H1 (cell line): ENCODE measurements at regions not wholly inside any gene's neighbourhood (a gene's known extent, or its start where the extent isn't known, plus 50 kb on each side); places are given as distances from the start of the nearest gene placed in this dataset.

Experiments used
- CTCF ChIA-PET: fragments of 300-600 bp; sonication (Branson Sonifier 250); formaldehyde crosslinking; loops from one replicate; lab custom pipeline; 2021; ENCODE audit not compliant: partially characterized antibody; lab: Charles Lee
- POLR2A ChIA-PET: fragments of 300-600 bp; sonication (Branson Sonifier 250); formaldehyde crosslinking; loops from one replicate; lab custom pipeline; 2021; ENCODE audit warnings: inconsistent platforms; ENCODE audit not compliant: partially characterized antibody; lab: Charles Lee
- DNase-seq, 2 experiments: peaks; one replicate each; pipeline versions ENCODE4 v3.0.0 to v3.0.0-alpha.2; 2010 to 2022; ENCODE audit warnings: low spot score in 2 of 2, low read depth in 1 of 2, mixed read lengths in 1 of 2
- FAIRE-seq: peaks from 2 replicates; lab custom pipeline; 2011; peaks lifted over from hg19 to GRCh38; lab: Jason Lieb, UNC
- H2AFZ ChIP-seq: 2 replicates; pipeline ENCODE4 v1.8.1; 2012; ENCODE audit warnings: low read length, inconsistent platforms
- H2AK5ac ChIP-seq: 2 replicates; pipeline ENCODE4 v1.6.1; 2013; ENCODE audit warnings: low read depth, low read length
- H2BK120ac ChIP-seq: replicated peaks from 2 replicates; pipeline ENCODE3; 2013; ENCODE audit warnings: low read depth, low read length, inconsistent platforms
- H2BK12ac ChIP-seq: 2 replicates; pipeline ENCODE4 v1.6.1; 2013; ENCODE audit warnings: low read depth, low read length
- H2BK15ac ChIP-seq: 2 replicates; pipeline ENCODE4 v1.6.1; 2013; ENCODE audit warnings: low read length
- H2BK20ac ChIP-seq: 2 replicates; pipeline ENCODE4 v1.6.1; 2013; ENCODE audit warnings: low read length
- H2BK5ac ChIP-seq: 2 replicates; pipeline ENCODE4 v1.6.1; 2013; ENCODE audit warnings: low read depth, low read length
- H3K14ac ChIP-seq: 2 replicates; pipeline ENCODE4 v1.6.1; 2013; ENCODE audit warnings: inconsistent platforms; ENCODE audit not compliant: insufficient read length
- H3K18ac ChIP-seq: 2 replicates; pipeline ENCODE4 v1.6.1; 2013; ENCODE audit warnings: low read length; ENCODE audit errors: extremely low read depth
- H3K23ac ChIP-seq: 2 replicates; pipeline ENCODE4 v1.6.1; 2013; ENCODE audit warnings: inconsistent platforms; ENCODE audit not compliant: insufficient read length
- H3K23me2 ChIP-seq: 2 replicates; pipeline ENCODE4 v1.6.1; 2013; ENCODE audit warnings: low read depth, low read length
- H3K27ac ChIP-seq: 2 replicates; pipeline ENCODE4 v1.6.1; 2011; ENCODE audit warnings: low read depth, low read length, inconsistent platforms
- H3K27me3 ChIP-seq, 4 experiments: replicated peaks in 1 of 4; 1 replicate in 1 of 4; 2 replicates in 3 of 4; pipeline versions ENCODE4 v1.6.1 to v1.8.1; 2011 to 2013; ENCODE audit warnings: low read length in 3 of 4, mild to moderate bottlenecking in 3 of 4, inconsistent platforms in 2 of 4, mixed read lengths in 2 of 4, moderate library complexity in 1 of 4; ENCODE audit not compliant: control insufficient read depth in 3 of 4, insufficient read depth in 3 of 4; ENCODE audit errors: extremely low read depth in 1 of 4
- H3K36me3 ChIP-seq, 4 experiments: 2 replicates each; pipeline versions ENCODE4 v1.6.1 to v1.8.1; 2011 to 2013; ENCODE audit warnings: mild to moderate bottlenecking in 4 of 4, low read length in 3 of 4, moderate library complexity in 2 of 4, control low read depth in 1 of 4, inconsistent platforms in 1 of 4; ENCODE audit not compliant: insufficient read depth in 4 of 4, control insufficient read depth in 2 of 4
- H3K4ac ChIP-seq: replicated peaks from 2 replicates; pipeline ENCODE3; 2013; ENCODE audit warnings: low read length, low read depth, mixed read lengths, inconsistent platforms; ENCODE audit not compliant: insufficient read length
- H3K4me1 ChIP-seq, 4 experiments: replicated peaks in 1 of 4; 1 replicate in 1 of 4; 2 replicates in 3 of 4; pipeline versions ENCODE4 v1.6.1 to v1.8.1; 2011 to 2013; ENCODE audit warnings: low read length in 3 of 4, inconsistent platforms in 2 of 4, mixed read lengths in 1 of 4; ENCODE audit not compliant: insufficient read depth in 4 of 4, control insufficient read depth in 3 of 4
- H3K4me2 ChIP-seq, 2 experiments: 2 replicates each; pipeline versions ENCODE4 v1.6.1 to v1.8.1; 2011 to 2013; ENCODE audit warnings: low read depth in 2 of 2, low read length in 2 of 2, control low read depth in 1 of 2, inconsistent platforms in 1 of 2, mild to moderate bottlenecking in 1 of 2; ENCODE audit not compliant: insufficient read depth in 1 of 2
- H3K4me3 ChIP-seq, 4 experiments: fragments of 200-600, 300-600 bp in 1 of 4; sonication (generic), shearing (Covaris generic), sonication (Bioruptor Twin) in 1 of 4; 2 replicates each; pipeline versions ENCODE4 v1.5.1 to v1.8.1; 2011 to 2016; ENCODE audit warnings: low read length in 4 of 4, low read depth in 3 of 4, control low read depth in 2 of 4, inconsistent platforms in 2 of 4, mild to moderate bottlenecking in 2 of 4, mixed read lengths in 1 of 4, moderate library complexity in 1 of 4; ENCODE audit not compliant: insufficient read depth in 2 of 4; ENCODE audit errors: extremely low read depth in 1 of 4
- H3K56ac ChIP-seq: replicated peaks from 2 replicates; pipeline ENCODE3; 2013; ENCODE audit warnings: low read depth, mild to moderate bottlenecking, mixed read lengths, low read length, inconsistent platforms; ENCODE audit not compliant: insufficient read length
- H3K79me1 ChIP-seq: 2 replicates; pipeline ENCODE4 v1.6.1; 2013; ENCODE audit warnings: low read depth, low read length, control low read depth
- H3K79me2 ChIP-seq, 2 experiments: 2 replicates each; pipeline versions ENCODE4 v1.6.1 to v1.8.1; 2012 to 2013; ENCODE audit warnings: low read length in 2 of 2, mild to moderate bottlenecking in 2 of 2, inconsistent platforms in 1 of 2; ENCODE audit not compliant: insufficient read depth in 2 of 2, control insufficient read depth in 1 of 2
- H3K9ac ChIP-seq, 4 experiments: replicated peaks in 1 of 4; 1 replicate in 1 of 4; 2 replicates in 3 of 4; pipeline versions ENCODE4 v1.6.1 to v1.8.1; 2011 to 2013; ENCODE audit warnings: low read depth in 3 of 4, low read length in 3 of 4, control low read depth in 2 of 4, mild to moderate bottlenecking in 2 of 4, moderate library complexity in 2 of 4, inconsistent platforms in 1 of 4; ENCODE audit errors: extremely low read depth in 1 of 4
- H3K9me3 ChIP-seq, 2 experiments: 2 replicates each; pipeline versions ENCODE4 v1.6.1 to v1.8.1; 2012 to 2013; ENCODE audit warnings: mild to moderate bottlenecking in 2 of 2, moderate library complexity in 2 of 2, control low read depth in 1 of 2, inconsistent platforms in 1 of 2, low read depth in 1 of 2, low read length in 1 of 2, mixed read lengths in 1 of 2; ENCODE audit not compliant: insufficient read depth in 2 of 2
- H4K20me1 ChIP-seq, 2 experiments: replicated peaks in 1 of 2; 2 replicates each; pipeline versions ENCODE3 to v1.8.1; 2011 to 2013; ENCODE audit warnings: inconsistent platforms in 2 of 2, low read length in 2 of 2, mild to moderate bottlenecking in 1 of 2; ENCODE audit not compliant: insufficient read depth in 2 of 2, control insufficient read depth in 1 of 2
- H4K5ac ChIP-seq: 2 replicates; pipeline ENCODE4 v1.6.1; 2013; ENCODE audit warnings: low read length, low read depth, mixed read lengths, inconsistent platforms; ENCODE audit not compliant: insufficient read length
- H4K8ac ChIP-seq: 2 replicates; pipeline ENCODE4 v1.8.0; 2013; ENCODE audit warnings: mild to moderate bottlenecking, moderate library complexity, low read length, inconsistent platforms; ENCODE audit not compliant: insufficient read depth; ENCODE audit errors: extremely low read depth
- H4K91ac ChIP-seq: replicated peaks from 2 replicates; pipeline ENCODE3; 2013; ENCODE audit warnings: low read length, mixed read lengths, inconsistent platforms; ENCODE audit not compliant: insufficient read length
- NANOG ChIP-seq: IDR thresholded peaks from 2 replicates; pipeline ENCODE4 v1.6.1; 2011; ENCODE audit warnings: low read length, low read depth, mild to moderate bottlenecking, inconsistent platforms; ENCODE audit not compliant: insufficient read depth, poor library complexity, severe bottlenecking
- TAF1 ChIP-seq: IDR thresholded peaks from 2 replicates; pipeline ENCODE4 v1.6.1; 2011; ENCODE audit warnings: mild to moderate bottlenecking, low read depth, low read length
- WGBS, 2 experiments: shearing (Covaris generic) in 1 of 2; methylation state at CpG; one replicate each; pipeline versions ENCODE4 v1.1.6 to v1.1.7; 2013 to 2015; ENCODE audit warnings: low lambda C conversion rate in 2 of 2, mixed read lengths in 2 of 2, inconsistent platforms in 1 of 2, low coverage in 1 of 2, missing lambda C conversion rate in 1 of 2; ENCODE audit not compliant: insufficient replicate concordance in 2 of 2, insufficient coverage in 1 of 2, insufficient read length in 1 of 2; ENCODE audit errors: extremely low coverage in 1 of 2, missing lambda C conversion rate in 1 of 2; 5-methylcytosine and 5-hydroxymethylcytosine counted together

DNA sequence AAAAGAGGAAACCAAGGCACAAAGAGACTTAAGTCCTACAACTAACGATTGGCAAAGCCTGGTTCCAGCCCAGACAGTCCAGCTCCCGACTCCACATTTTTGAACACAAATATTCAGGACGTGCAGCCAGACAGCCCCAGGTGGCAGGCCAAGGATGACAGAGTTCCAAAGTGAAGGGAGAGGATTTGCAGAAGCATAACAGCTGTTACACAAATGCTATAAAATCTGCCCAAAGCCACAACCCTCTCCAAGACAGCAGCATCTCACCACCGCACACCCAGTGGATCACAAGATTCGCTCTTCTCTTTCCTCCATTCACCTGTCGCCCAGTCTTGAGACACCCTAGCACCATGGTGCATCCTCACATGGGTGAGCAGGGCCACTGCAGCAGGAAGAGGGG lies 227.1 kb upstream of the ID2 start:
- Histone ChIP-seq H2AFZ (no peak overlapping the region), H4K20me1 (no peaks in the 10 kb centered on the region)

More for the DNA sequence above, 227.1 kb upstream of the ID2 start:
- Histone ChIP-seq H3K4me2 (no peak overlapping the region), H3K79me2 (no peaks in the 10 kb centered on the region), H3K9me3 (peaks cover 4 to 8% of the 10 kb centered on the region in 2 experiments; a peak in 2 of 4 replicates), H3K79me1 (no peaks in the 10 kb centered on the region)
- CTCF ChIA-PET, result no interaction called here
- TF ChIP-seq TAF1, result no peak
- no peak for TF ChIP-seq NANOG
- TF ChIP-seq, all 59 proteins: peak for 0
- no peak for DNase-seq
- Histone ChIP-seq H3K9ac (no peak overlapping the region), H2BK5ac (no peak overlapping the region), H2BK120ac (no peak overlapping the region), H3K14ac (no peak overlapping the region), H3K27me3 (no peaks in the 10 kb centered on the region), H4K91ac (no peak overlapping the region), H3K4ac (no peak overlapping the region), H3K18ac (no peak overlapping the region), H2BK20ac (no peak overlapping the region), H3K56ac (no peak overlapping the region), H3K4me1 (no peaks in the 10 kb centered on the region), H3K23me2 (no peaks in the 10 kb centered on the region), H4K8ac (no peak overlapping the region), H3K27ac (no peak overlapping the region), H2BK12ac (no peak overlapping the region), H3K36me3 (no peaks in the 10 kb centered on the region; a peak in 1 of 8 replicates), H3K23ac (no peak overlapping the region), H2AK5ac (no peak overlapping the region), H4K5ac (no peak overlapping the region), H3K4me3 (no peak overlapping the region), H2BK15ac (no peak overlapping the region)
- POLR2A ChIA-PET, result no interaction called here
- FAIRE-seq, result no peak
- WGBS, 2 experiments, result 92% methylated on average over 5 of the region's 6 CpGs; no CpG with 5 or more reads in 1 of the 2 experiments
